WERI-Rb-1 (cell line): ENCODE measurements at regions not wholly inside any gene's neighbourhood (a gene's known extent, or its start where the extent isn't known, plus 50 kb on each side); places are given as distances from the start of the nearest gene placed in this dataset.

ENCODE experiments used
- DNase-seq: peaks from one replicate; pipeline ENCODE4 v3.0.0-alpha.2; 2020
- H3K27ac ChIP-seq: fragments of 250-450 bp; sonication (Bioruptor Pico); 2 replicates; pipeline ENCODE4 v1.5.1; 2020; ENCODE audit warnings: mild to moderate bottlenecking, moderate library complexity
- H3K27me3 ChIP-seq: fragments of 250-450 bp; sonication (Bioruptor Pico); 2 replicates; pipeline ENCODE4 v1.5.1; 2021; ENCODE audit warnings: mild to moderate bottlenecking, low read depth, moderate library complexity; ENCODE audit not compliant: insufficient read depth, severe bottlenecking
- H3K36me3 ChIP-seq: fragments of 250-450 bp; sonication (Bioruptor Pico); 2 replicates; pipeline ENCODE4 v1.5.1; 2020; ENCODE audit warnings: mild to moderate bottlenecking, moderate library complexity
- H3K4me3 ChIP-seq: 2 replicates; pipeline ENCODE4 v1.5.1; 2011; ENCODE audit warnings: low read depth, mild to moderate bottlenecking, control low read depth, low read length
- H3K9me3 ChIP-seq: fragments of 250-450 bp; sonication (Bioruptor Pico); 2 replicates; pipeline ENCODE4 v1.5.1; 2021; ENCODE audit warnings: mild to moderate bottlenecking, moderate library complexity; ENCODE audit not compliant: severe bottlenecking
- CTCF ChIP-seq: IDR thresholded peaks from 2 replicates; pipeline ENCODE4 v1.5.1; 2011; ENCODE audit warnings: low read depth, mild to moderate bottlenecking, control low read depth, inconsistent platforms, low read length

GRCh38 chr6:105746130-105746505, 340.0 kb upstream of the PRDM1 start:
- no peak for DNase-seq
- TF ChIP-seq CTCF: no peak
- Histone ChIP-seq H3K9me3 (no peaks in the 10 kb centered on the region), H3K4me3 (no peak overlapping the region), H3K27ac (no peak overlapping the region), H3K27me3 (no peaks in the 10 kb centered on the region), H3K36me3 (no peaks in the 10 kb centered on the region)

- no peaks in the 10 kb centered on the region for H3K9me3 ChIP-seq
- no peak overlapping the region for H3K27ac ChIP-seq
- H3K36me3 ChIP-seq: no peaks in the 10 kb centered on the region
- DNase-seq: no peak
- H3K4me3 ChIP-seq: no peak overlapping the region
- no peaks in the 10 kb centered on the region for H3K27me3 ChIP-seq
- no peak for TF ChIP-seq CTCF
Observed at GRCh38 chr6:105745464-105746129, 340.5 kb upstream of the PRDM1 start.

- Histone ChIP-seq H3K9me3 (no peaks in the 10 kb centered on the region), H3K36me3 (no peaks in the 10 kb centered on the region), H3K27ac (no peak overlapping the region), H3K27me3 (no peaks in the 10 kb centered on the region), H3K4me3 (no peak overlapping the region)
- no peak for DNase-seq
- no peak for TF ChIP-seq CTCF
Observed at GRCh38 chr6:105744815-105745214, 341.3 kb upstream of the PRDM1 start.

GRCh38 chr6:105740946-105741645, 338.2 kb upstream of the PREP start:
- Histone ChIP-seq H3K27me3 (no peaks in the 10 kb centered on the region), H3K4me3 (no peak overlapping the region), H3K9me3 (peaks cover 6% of the 10 kb centered on the region), H3K27ac (no peak overlapping the region), H3K36me3 (no peaks in the 10 kb centered on the region)
- DNase-seq: no peak
- TF ChIP-seq CTCF: no peak

GRCh38 chr6:105739764-105740163, 336.9 kb upstream of the PREP start:
- Histone ChIP-seq H3K9me3 (peaks cover 6% of the 10 kb centered on the region), H3K27me3 (no peaks in the 10 kb centered on the region), H3K27ac (no peak overlapping the region), H3K36me3 (no peaks in the 10 kb centered on the region), H3K4me3 (no peak overlapping the region)
- no peak for DNase-seq
- no peak for TF ChIP-seq CTCF
